ENCODE measurements at regions not wholly inside any gene's neighbourhood (a gene's known extent, or its start where the extent isn't known, plus 50 kb on each side); places are given as distances from the start of the nearest gene placed in this dataset.

DNA sequence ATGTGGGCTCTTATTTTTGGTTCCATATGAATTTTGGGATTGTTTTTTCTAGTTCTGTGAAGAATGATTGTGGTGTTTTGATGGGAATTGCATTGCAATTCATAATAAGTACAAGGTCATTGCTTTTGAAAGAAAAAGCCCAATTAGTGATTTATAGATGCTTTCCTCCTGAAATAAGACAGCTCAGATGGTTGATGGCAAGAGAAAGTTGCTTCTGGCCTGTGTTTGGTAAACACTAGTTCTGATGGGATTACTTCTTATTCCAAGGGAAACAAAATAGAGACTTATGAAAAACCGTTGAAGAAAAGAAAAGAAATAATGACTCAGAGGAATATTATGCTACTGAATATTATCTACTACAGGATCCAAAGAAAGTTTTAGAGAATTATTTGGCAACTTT is 144.9 kb downstream of the SPANXA1 start:
- Histone ChIP-seq H4K20me1 (ENCODE audit: insufficient read depth) (no peaks in the 10 kb centered on the region), H3K4me3 (replicated peaks in 1 of 2; ENCODE audit: low read depth in 1 of 2, low read length in 2 of 2) (no peak overlapping the region), H2AFZ (ENCODE audit: low read depth, low read length, poor library complexity, severe bottlenecking) (no peak overlapping the region), H3K9me2 (ENCODE audit: insufficient read depth) (no peaks in the 10 kb centered on the region), H3K27ac (ENCODE audit: low read depth, low read length) (no peak overlapping the region), H3K27me3 (ENCODE audit: insufficient read depth, low read length) (no peaks in the 10 kb centered on the region), H3K9me3 (ENCODE audit: control insufficient read depth in 1 of 2, insufficient read depth in 1 of 2, low read depth in 1 of 2, low read length in 2 of 2) (no peaks in the 10 kb centered on the region), H3K79me2 (ENCODE audit: insufficient read depth, low read length) (no peaks in the 10 kb centered on the region), H3K4me2 (ENCODE audit: low read length) (no peak overlapping the region), H3K9ac (ENCODE audit: low read length) (no peak overlapping the region), H3K4me1 (ENCODE audit: control insufficient read depth in 1 of 2, insufficient read depth in 2 of 2, low read length in 2 of 2) (no peaks in the 10 kb centered on the region), H3K36me3 (ENCODE audit: control insufficient read depth in 1 of 2, insufficient read depth in 2 of 2, low read length in 2 of 2) (no peaks in the 10 kb centered on the region)
- ChIA-PET CTCF (no interaction called here), POLR2A (no interaction called here), RAD21 (ENCODE audit: low non-redundant PET in 1 of 2, low total read pairs in 2 of 2, uncharacterized antibody in 2 of 2, unreplicated experiment in 2 of 2) (no interaction called here)
- DNase-seq (ENCODE audit: low read depth, low spot score) (no peak), ATAC-seq (no peak)
- TF ChIP-seq POLR2A (IDR thresholded peaks at IDR 0.05; ENCODE audit: borderline replicate concordance, extremely low read depth, insufficient read depth, insufficient read length): no peak
- TF ChIP-seq TCF7L2 (IDR thresholded peaks at IDR 0.05; ENCODE audit: borderline replicate concordance, extremely low read depth, insufficient read depth, insufficient read length): no peak
- TF ChIP-seq, protein P1, sequence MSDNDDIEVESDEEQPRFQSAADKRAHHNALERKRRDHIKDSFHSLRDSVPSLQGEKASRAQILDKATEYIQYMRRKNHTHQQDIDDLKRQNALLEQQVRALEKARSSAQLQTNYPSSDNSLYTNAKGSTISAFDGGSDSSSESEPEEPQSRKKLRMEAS (IDR thresholded peaks at IDR 0.05): no peak
- no TSS peak for BruUV-seq (replicated peaks)
- intact Hi-C loops (cut with micrococcal nuclease): no loop called here

DNA sequence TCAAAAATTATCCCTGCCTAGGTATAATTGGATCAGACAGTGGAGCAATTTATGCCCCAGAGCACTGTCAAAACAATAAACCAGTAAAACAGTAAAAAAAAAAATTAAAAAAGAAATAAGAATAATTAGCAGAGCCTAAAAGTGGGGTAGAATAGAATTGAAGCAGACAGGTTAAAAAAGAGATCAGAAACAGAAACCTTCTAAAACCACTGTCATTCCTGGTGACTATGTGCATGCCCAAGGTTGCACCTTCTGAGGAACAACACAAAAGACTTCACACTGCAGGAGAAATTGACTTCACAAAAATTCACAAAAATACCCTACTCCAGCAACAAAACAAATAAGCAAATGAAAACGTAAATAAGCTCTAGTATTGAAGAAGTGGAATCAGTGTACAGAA is 168.6 kb downstream of the SPANXA1 start:
- ChIA-PET CTCF (no interaction called here), POLR2A (no interaction called here), RAD21 (ENCODE audit: low non-redundant PET in 1 of 2, low total read pairs in 2 of 2, uncharacterized antibody in 2 of 2, unreplicated experiment in 2 of 2) (no interaction called here)
- intact Hi-C loops (cut with micrococcal nuclease): no loop called here
- Histone ChIP-seq H3K27me3 (ENCODE audit: insufficient read depth, low read length) (no peaks in the 10 kb centered on the region), H3K9ac (ENCODE audit: low read length) (no peak overlapping the region), H3K4me1 (ENCODE audit: control insufficient read depth in 1 of 2, insufficient read depth in 2 of 2, low read length in 2 of 2) (no peaks in the 10 kb centered on the region), H3K9me3 (ENCODE audit: control insufficient read depth in 1 of 2, insufficient read depth in 1 of 2, low read depth in 1 of 2, low read length in 2 of 2) (no peaks in the 10 kb centered on the region), H3K36me3 (ENCODE audit: control insufficient read depth in 1 of 2, insufficient read depth in 2 of 2, low read length in 2 of 2) (no peaks in the 10 kb centered on the region), H3K79me2 (ENCODE audit: insufficient read depth, low read length) (no peaks in the 10 kb centered on the region), H3K9me2 (ENCODE audit: insufficient read depth) (no peaks in the 10 kb centered on the region), H2AFZ (ENCODE audit: low read depth, low read length, poor library complexity, severe bottlenecking) (no peak overlapping the region), H3K27ac (ENCODE audit: low read depth, low read length) (no peak overlapping the region), H4K20me1 (ENCODE audit: insufficient read depth) (no peaks in the 10 kb centered on the region), H3K4me2 (ENCODE audit: low read length) (no peak overlapping the region), H3K4me3 (replicated peaks in 1 of 2; ENCODE audit: low read depth in 1 of 2, low read length in 2 of 2) (no peak overlapping the region)
- DNase-seq (ENCODE audit: low read depth, low spot score): no peak
- ATAC-seq: no peak
- BruUV-seq (replicated peaks): no TSS peak
- TF ChIP-seq RAD21 (IDR thresholded peaks at IDR 0.05; ENCODE audit: low read depth) (no peak), EGR1 (IDR thresholded peaks at IDR 0.05; ENCODE audit: low read depth) (no peak), ZFX (IDR thresholded peaks at IDR 0.05) (no peak), SIN3A (IDR thresholded peaks at IDR 0.05; ENCODE audit: low read depth) (no peak), ELF1 (IDR thresholded peaks at IDR 0.05; ENCODE audit: borderline replicate concordance, low read depth) (no peak), FOSL1 (IDR thresholded peaks at IDR 0.05; ENCODE audit: low read depth) (no peak), TCF7L2 (IDR thresholded peaks at IDR 0.05; ENCODE audit: borderline replicate concordance, extremely low read depth, insufficient read depth, insufficient read length) (no peak), EZH2 (IDR thresholded peaks at IDR 0.05) (no peak), POLR2A (IDR thresholded peaks at IDR 0.05; ENCODE audit: borderline replicate concordance, extremely low read depth, insufficient read depth, insufficient read length) (no peak), POLR2AphosphoS5 (IDR thresholded peaks at IDR 0.05; ENCODE audit: low read depth, low read length) (no peak), ZNF274 (IDR thresholded peaks at IDR 0.05; ENCODE audit: low read depth, low read length) (no peak), SRF (IDR thresholded peaks at IDR 0.05; ENCODE audit: low read depth) (no peak), EZH2phosphoT487 (IDR thresholded peaks at IDR 0.05; ENCODE audit: borderline replicate concordance) (no peak), CEBPB (IDR thresholded peaks at IDR 0.05; ENCODE audit: low read depth) (no peak), YY1 (IDR thresholded peaks at IDR 0.05; ENCODE audit: extremely low read depth, insufficient replicate concordance, low read depth, low read length) (no peak)
- TF ChIP-seq, protein P1 (IDR thresholded peaks at IDR 0.05): no peak
- TF ChIP-seq, protein P2, sequence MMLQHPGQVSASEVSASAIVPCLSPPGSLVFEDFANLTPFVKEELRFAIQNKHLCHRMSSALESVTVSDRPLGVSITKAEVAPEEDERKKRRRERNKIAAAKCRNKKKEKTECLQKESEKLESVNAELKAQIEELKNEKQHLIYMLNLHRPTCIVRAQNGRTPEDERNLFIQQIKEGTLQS (IDR thresholded peaks at IDR 0.05): no peak
- TF ChIP-seq, protein P3, sequence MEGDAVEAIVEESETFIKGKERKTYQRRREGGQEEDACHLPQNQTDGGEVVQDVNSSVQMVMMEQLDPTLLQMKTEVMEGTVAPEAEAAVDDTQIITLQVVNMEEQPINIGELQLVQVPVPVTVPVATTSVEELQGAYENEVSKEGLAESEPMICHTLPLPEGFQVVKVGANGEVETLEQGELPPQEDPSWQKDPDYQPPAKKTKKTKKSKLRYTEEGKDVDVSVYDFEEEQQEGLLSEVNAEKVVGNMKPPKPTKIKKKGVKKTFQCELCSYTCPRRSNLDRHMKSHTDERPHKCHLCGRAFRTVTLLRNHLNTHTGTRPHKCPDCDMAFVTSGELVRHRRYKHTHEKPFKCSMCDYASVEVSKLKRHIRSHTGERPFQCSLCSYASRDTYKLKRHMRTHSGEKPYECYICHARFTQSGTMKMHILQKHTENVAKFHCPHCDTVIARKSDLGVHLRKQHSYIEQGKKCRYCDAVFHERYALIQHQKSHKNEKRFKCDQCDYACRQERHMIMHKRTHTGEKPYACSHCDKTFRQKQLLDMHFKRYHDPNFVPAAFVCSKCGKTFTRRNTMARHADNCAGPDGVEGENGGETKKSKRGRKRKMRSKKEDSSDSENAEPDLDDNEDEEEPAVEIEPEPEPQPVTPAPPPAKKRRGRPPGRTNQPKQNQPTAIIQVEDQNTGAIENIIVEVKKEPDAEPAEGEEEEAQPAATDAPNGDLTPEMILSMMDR (IDR thresholded peaks at IDR 0.05 in 2 of 3, conservative IDR thresholded peaks at IDR 0.05 in 1 of 3; ENCODE audit: borderline replicate concordance in 1 of 3, insufficient read depth in 1 of 3, low read depth in 2 of 3, low read length in 2 of 3): no peak
